Trophoblast cell (in vitro differentiated cells and primary cell): ENCODE measurements at regions not wholly inside any gene's neighbourhood (a gene's known extent, or its start where the extent isn't known, plus 50 kb on each side); places are given as distances from the start of the nearest gene placed in this dataset.

Experiments
- DNase-seq, 2 donors: peaks; one replicate each; pipeline ENCODE4 v3.0.0-alpha.2; 2016
- H2AFZ ChIP-seq: 2 replicates; pipeline ENCODE4 v1.6.1; 2013; ENCODE audit warnings: low read length, moderate library complexity, mild to moderate bottlenecking; ENCODE audit not compliant: insufficient read depth, poor library complexity
- H2AK5ac ChIP-seq: 2 replicates; pipeline ENCODE4 v1.6.1; 2013; ENCODE audit warnings: mild to moderate bottlenecking, low read length
- H2BK120ac ChIP-seq: 2 replicates; pipeline ENCODE4 v1.6.1; 2013; ENCODE audit warnings: low read length, mild to moderate bottlenecking, moderate library complexity; ENCODE audit not compliant: insufficient read depth, poor library complexity
- H2BK12ac ChIP-seq: 2 replicates; pipeline ENCODE4 v1.6.1; 2013; ENCODE audit warnings: mild to moderate bottlenecking, low read length, moderate library complexity
- H2BK5ac ChIP-seq: 2 replicates; pipeline ENCODE4 v1.6.1; 2013; ENCODE audit warnings: low read length, low read depth, moderate library complexity, mild to moderate bottlenecking; ENCODE audit not compliant: poor library complexity
- H3K14ac ChIP-seq: 2 replicates; pipeline ENCODE4 v1.6.1; 2013; ENCODE audit warnings: mild to moderate bottlenecking, low read length
- H3K18ac ChIP-seq: 2 replicates; pipeline ENCODE4 v1.6.1; 2013; ENCODE audit warnings: mild to moderate bottlenecking, low read length
- H3K23ac ChIP-seq: 2 replicates; pipeline ENCODE4 v1.6.1; 2013; ENCODE audit warnings: low read length
- H3K27ac ChIP-seq: 2 replicates; pipeline ENCODE4 v1.5.1; 2013; ENCODE audit warnings: low read depth, mild to moderate bottlenecking, inconsistent platforms, low read length, moderate library complexity
- H3K27me3 ChIP-seq: 2 replicates; pipeline ENCODE4 v1.6.1; 2013; ENCODE audit warnings: inconsistent platforms, mild to moderate bottlenecking, low read length, moderate library complexity; ENCODE audit not compliant: insufficient read depth
- H3K36me3 ChIP-seq, 2 experiments: 1 replicate in 1 of 2; 2 replicates in 1 of 2; pipeline ENCODE4 v1.6.1; 2013; ENCODE audit warnings: low read length in 2 of 2, mild to moderate bottlenecking in 2 of 2, moderate library complexity in 1 of 2; ENCODE audit not compliant: insufficient read depth in 2 of 2, control insufficient read depth in 1 of 2
- H3K4ac ChIP-seq: 2 replicates; pipeline ENCODE4 v1.6.1; 2013; ENCODE audit warnings: low read depth, mild to moderate bottlenecking, low read length, moderate library complexity
- H3K4me1 ChIP-seq, 2 experiments: 1 replicate in 1 of 2; 2 replicates in 1 of 2; pipeline ENCODE4 v1.6.1; 2013; ENCODE audit warnings: low read length in 2 of 2, mild to moderate bottlenecking in 2 of 2, moderate library complexity in 1 of 2; ENCODE audit not compliant: insufficient read depth in 2 of 2, control insufficient read depth in 1 of 2
- H3K4me2 ChIP-seq: 2 replicates; pipeline ENCODE4 v1.6.1; 2013; ENCODE audit warnings: inconsistent platforms, mild to moderate bottlenecking, low read length, moderate library complexity
- H3K4me3 ChIP-seq: 2 replicates; pipeline ENCODE4 v1.5.1; 2013; ENCODE audit warnings: mild to moderate bottlenecking, low read depth, low read length, inconsistent platforms
- H3K79me1 ChIP-seq: one replicate; pipeline ENCODE4 v1.6.1; 2013; ENCODE audit warnings: low read length
- H3K79me2 ChIP-seq: 2 replicates; pipeline ENCODE4 v1.6.1; 2013; ENCODE audit warnings: low read length, mild to moderate bottlenecking; ENCODE audit not compliant: control insufficient read depth, insufficient read depth, poor library complexity
- H3K9ac ChIP-seq: 2 replicates; pipeline ENCODE4 v1.6.1; 2013; ENCODE audit warnings: mild to moderate bottlenecking, low read length
- H3K9me3 ChIP-seq: 2 replicates; pipeline ENCODE4 v1.6.1; 2013; ENCODE audit warnings: low read depth, mild to moderate bottlenecking, control low read depth, inconsistent platforms, low read length; ENCODE audit not compliant: insufficient read depth
- H4K12ac ChIP-seq: 2 replicates; pipeline ENCODE4 v1.6.1; 2013; ENCODE audit warnings: low read depth, mild to moderate bottlenecking, low read length, moderate library complexity
- H4K8ac ChIP-seq: 2 replicates; pipeline ENCODE4 v1.6.1; 2013; ENCODE audit warnings: low read depth, mild to moderate bottlenecking, low read length, moderate library complexity
- H4K91ac ChIP-seq: one replicate; pipeline ENCODE4 v1.6.1; 2013; ENCODE audit warnings: low read depth, mild to moderate bottlenecking, low read length, moderate library complexity
- WGBS: extraction: QIAGEN DNeasy Blood & Tissue Kit; methylation state at CpG from one replicate; pipeline ENCODE4 v1.1.7; 2013; ENCODE audit warnings: missing lambda C conversion rate; ENCODE audit not compliant: insufficient read length, insufficient coverage; ENCODE audit errors: extremely low coverage; 5-methylcytosine and 5-hydroxymethylcytosine counted together

- Histone ChIP-seq H2AK5ac (no peak overlapping the region), H2BK120ac (no peak overlapping the region), H3K4me3 (no peak overlapping the region), H3K36me3 (no peaks in the 10 kb centered on the region), H3K14ac (no peak overlapping the region), H3K9ac (no peak overlapping the region), H3K4ac (no peak overlapping the region), H2BK12ac (no peak overlapping the region), H2BK5ac (no peak overlapping the region), H3K79me2 (no peaks in the 10 kb centered on the region), H4K12ac (no peak overlapping the region), H2AFZ (no peak overlapping the region), H3K9me3 (no peaks in the 10 kb centered on the region), H4K8ac (no peak overlapping the region), H3K23ac (no peak overlapping the region), H3K79me1 (no peaks in the 10 kb centered on the region), H4K91ac (no peak overlapping the region), H3K27me3 (no peaks in the 10 kb centered on the region), H3K4me1 (no peaks in the 10 kb centered on the region), H3K4me2 (no peak overlapping the region), H3K27ac (no peak overlapping the region), H3K18ac (no peak overlapping the region)
- DNase-seq, result peak in 1 of 2 donors; percentile 6
- WGBS, result no CpG with 5 or more reads among the region's 2 CpGs
These were observed 345.5 kb upstream of the PAPPA start for GRCh38 chr9:115808108-115808507.

- Histone ChIP-seq H3K4me2 (no peak overlapping the region), H2AFZ (no peak overlapping the region), H3K4me1 (no peaks in the 10 kb centered on the region), H3K4ac (no peak overlapping the region), H4K8ac (no peak overlapping the region), H3K18ac (no peak overlapping the region), H3K27ac (no peak overlapping the region), H3K4me3 (no peak overlapping the region), H3K79me1 (no peaks in the 10 kb centered on the region), H4K12ac (no peak overlapping the region), H3K23ac (no peak overlapping the region), H3K9ac (no peak overlapping the region), H3K27me3 (no peaks in the 10 kb centered on the region), H3K79me2 (no peaks in the 10 kb centered on the region), H2BK5ac (no peak overlapping the region), H3K9me3 (no peaks in the 10 kb centered on the region), H3K14ac (no peak overlapping the region), H2AK5ac (no peak overlapping the region), H4K91ac (no peak overlapping the region), H3K36me3 (no peaks in the 10 kb centered on the region), H2BK12ac (no peak overlapping the region), H2BK120ac (no peak overlapping the region)
- WGBS, result no CpG with 5 or more reads among the region's 5 CpGs
- DNase-seq, result no peak
These were observed 344.9 kb upstream of the PAPPA start for GRCh38 chr9:115808695-115809094.

- no peak overlapping the region for H3K4me3 ChIP-seq
- no peak overlapping the region for H4K91ac ChIP-seq
- H2BK12ac ChIP-seq, result no peak overlapping the region
- H4K12ac ChIP-seq, result no peak overlapping the region
- H2AK5ac ChIP-seq, result no peak overlapping the region
- H4K8ac ChIP-seq, result no peak overlapping the region
- H3K23ac ChIP-seq, result no peak overlapping the region
- no CpG with 5 or more reads among the region's 2 CpGs for WGBS
- H2BK5ac ChIP-seq, result no peak overlapping the region
- no peaks in the 10 kb centered on the region for H3K36me3 ChIP-seq
- no peak for DNase-seq
- no peak overlapping the region for H2BK120ac ChIP-seq
- no peak overlapping the region for H3K18ac ChIP-seq
- no peak overlapping the region for H3K4ac ChIP-seq
- no peak overlapping the region for H3K4me2 ChIP-seq
- H3K4me1 ChIP-seq, result no peaks in the 10 kb centered on the region
- H3K9ac ChIP-seq, result no peak overlapping the region
- H3K79me1 ChIP-seq, result no peaks in the 10 kb centered on the region
- H3K79me2 ChIP-seq, result no peaks in the 10 kb centered on the region
- no peaks in the 10 kb centered on the region for H3K9me3 ChIP-seq
- H3K14ac ChIP-seq, result no peak overlapping the region
- no peak overlapping the region for H3K27ac ChIP-seq
- no peaks in the 10 kb centered on the region for H3K27me3 ChIP-seq
- no peak overlapping the region for H2AFZ ChIP-seq
These were observed 343.4 kb upstream of the PAPPA start for GRCh38 chr9:115810166-115810565.

- H4K91ac ChIP-seq, result no peak overlapping the region
- H3K4ac ChIP-seq, result no peak overlapping the region
- H2BK120ac ChIP-seq, result no peak overlapping the region
- no peaks in the 10 kb centered on the region for H3K79me1 ChIP-seq
- no peak for DNase-seq
- H4K8ac ChIP-seq, result no peak overlapping the region
- H2AK5ac ChIP-seq, result no peak overlapping the region
- H2AFZ ChIP-seq, result no peak overlapping the region
- no peak overlapping the region for H3K18ac ChIP-seq
- no peak overlapping the region for H3K4me2 ChIP-seq
- H4K12ac ChIP-seq, result no peak overlapping the region
- no peak overlapping the region for H2BK12ac ChIP-seq
- no peaks in the 10 kb centered on the region for H3K9me3 ChIP-seq
- H3K9ac ChIP-seq, result no peak overlapping the region
- no peak overlapping the region for H3K27ac ChIP-seq
- H3K4me1 ChIP-seq, result no peaks in the 10 kb centered on the region
- WGBS, result no CpG with 5 or more reads among the region's 1 CpG
- no peaks in the 10 kb centered on the region for H3K27me3 ChIP-seq
- H3K4me3 ChIP-seq, result no peak overlapping the region
- H3K36me3 ChIP-seq, result no peaks in the 10 kb centered on the region
- no peak overlapping the region for H2BK5ac ChIP-seq
- no peak overlapping the region for H3K23ac ChIP-seq
- no peak overlapping the region for H3K14ac ChIP-seq
- H3K79me2 ChIP-seq, result no peaks in the 10 kb centered on the region
These were observed 339.5 kb upstream of the PAPPA start for GRCh38 chr9:115814081-115814480.
